C4-2B (cell line): ENCODE measurements at regions not wholly inside any gene's neighbourhood (a gene's known extent, or its start where the extent isn't known, plus 50 kb on each side); places are given as distances from the start of the nearest gene placed in this dataset.

Experiments used
- CTCF ChIP-seq: fragments of 450-650 bp; conservative IDR thresholded peaks from 2 replicates; pipeline ENCODE4 v1.5.1; 2017; ENCODE audit warnings: mild to moderate bottlenecking
- ZFX ChIP-seq: fragments of 450-650 bp; IDR thresholded peaks from 2 replicates; pipeline ENCODE4 v1.6.1; 2017

GRCh38 chr3:22371036-22371435 lies 620.0 kb upstream of the ZNF385D start:
- TF ChIP-seq CTCF = no peak
- TF ChIP-seq ZFX = no peak
